GM12892 (cell line): ENCODE measurements at regions not wholly inside any gene's neighbourhood (a gene's known extent, or its start where the extent isn't known, plus 50 kb on each side); places are given as distances from the start of the nearest gene placed in this dataset.

Experiments used
- POLR2A ChIP-seq: IDR thresholded peaks from 2 replicates; pipeline ENCODE4 v1.6.1; 2011; ENCODE audit warnings: low read depth, low read length, control low read depth
- POLR2AphosphoS5 ChIP-seq: IDR thresholded peaks from 2 replicates; pipeline ENCODE4 v1.6.1; 2011; ENCODE audit warnings: low read depth, low read length, control low read depth
- TAF1 ChIP-seq: IDR thresholded peaks from 2 replicates; pipeline ENCODE4 v1.6.1; 2011; ENCODE audit warnings: low read depth, mild to moderate bottlenecking, control low read depth, low read length, borderline replicate concordance

DNA sequence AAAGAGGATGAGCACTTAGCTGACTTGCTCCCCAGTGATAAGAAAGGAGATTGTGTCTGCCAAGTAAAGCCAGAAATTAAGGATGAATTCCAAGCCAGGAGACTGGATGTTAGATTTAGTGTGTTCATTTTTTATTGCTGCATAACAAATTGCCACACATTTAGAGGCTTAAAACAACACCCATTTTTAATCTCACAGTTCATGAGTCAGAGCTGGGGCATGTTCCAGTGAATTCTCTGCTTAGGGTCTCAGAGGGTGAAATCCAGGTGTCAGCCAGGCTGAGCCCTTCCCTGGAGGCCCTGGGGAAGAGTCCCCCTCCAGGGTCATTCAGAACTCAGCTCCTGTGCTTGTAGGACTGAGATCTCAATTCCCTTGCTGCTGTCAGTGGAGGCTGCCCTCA is 352.8 kb downstream of the BUD13 start:
- TF ChIP-seq POLR2A (no peak), TAF1 (no peak), POLR2AphosphoS5 (no peak)
